SK-N-SH treated with all-trans-retinoic acid at 6 μM for 48 hours (cell line): ENCODE measurements at regions not wholly inside any gene's neighbourhood (a gene's known extent, or its start where the extent isn't known, plus 50 kb on each side); places are given as distances from the start of the nearest gene placed in this dataset.

Source experiments
- CREB5 ChIP-seq: fragments of 250-450 bp; sonication (Bioruptor Pico); IDR thresholded peaks from 2 replicates; pipeline ENCODE4 v1.5.1; 2020; ENCODE audit warnings: low read depth, mild to moderate bottlenecking, moderate library complexity
- CSDC2 ChIP-seq: fragments of 250-450 bp; sonication (Bioruptor Pico); IDR thresholded peaks from 2 replicates; pipeline ENCODE4 v1.5.0; 2020; ENCODE audit warnings: mild to moderate bottlenecking, moderate library complexity
- ESRRG ChIP-seq: fragments of 250-450 bp; sonication (Bioruptor Pico); IDR thresholded peaks from 2 replicates; pipeline ENCODE4 v1.6.1; 2021; ENCODE audit warnings: mild to moderate bottlenecking
- PATZ1 ChIP-seq: fragments of 250-450 bp; sonication (Bioruptor Pico); IDR thresholded peaks from 2 replicates; pipeline ENCODE4 v1.8.0; 2020; ENCODE audit warnings: mild to moderate bottlenecking, moderate library complexity, borderline replicate concordance
- RARB ChIP-seq: fragments of 250-450 bp; sonication (Bioruptor Pico); IDR thresholded peaks from 2 replicates; pipeline ENCODE4 v1.8.0; 2021; ENCODE audit warnings: mild to moderate bottlenecking, moderate library complexity
- SNAI2 ChIP-seq: fragments of 250-450 bp; sonication (Bioruptor Pico); IDR thresholded peaks from 2 replicates; pipeline ENCODE4 v1.5.0; 2020; ENCODE audit warnings: mild to moderate bottlenecking, moderate library complexity
- TCF4 ChIP-seq: fragments of 250-450 bp; sonication (Bioruptor Pico); IDR thresholded peaks from 2 replicates; pipeline ENCODE4 v1.8.0; 2021; ENCODE audit warnings: mild to moderate bottlenecking, moderate library complexity, borderline replicate concordance
- ZC3H10 ChIP-seq: fragments of 250-450 bp; sonication (Bioruptor Pico); IDR thresholded peaks from 2 replicates; pipeline ENCODE4 v1.5.1; 2021; ENCODE audit warnings: mild to moderate bottlenecking, moderate library complexity
- ZFP30 ChIP-seq: fragments of 450-650 bp; formaldehyde crosslinking; IDR thresholded peaks from 2 replicates; pipeline ENCODE4 v1.5.0; 2022; ENCODE audit warnings: mild to moderate bottlenecking, moderate library complexity

GRCh38 chrX:39189431-39189830 is 388.2 kb downstream of the MID1IP1 start:
- TF ChIP-seq TCF4 (no peak), ZC3H10 (CRISPR knock-in tag) (no peak), ESRRG (CRISPR knock-in tag) (no peak), PATZ1 (CRISPR knock-in tag) (no peak), CSDC2 (no peak), SNAI2 (CRISPR knock-in tag) (no peak), CREB5 (no peak), RARB (CRISPR knock-in tag) (no peak), ZFP30 (CRISPR knock-in tag) (no peak)
